ENCODE measurements at regions not wholly inside any gene's neighbourhood (a gene's known extent, or its start where the extent isn't known, plus 50 kb on each side); places are given as distances from the start of the nearest gene placed in this dataset.
"Not testable (repeated sequence)": the region's sequence is repeated elsewhere in the genome, so short reads cannot be mapped to it uniquely, and the experiment has no call there.

DNA sequence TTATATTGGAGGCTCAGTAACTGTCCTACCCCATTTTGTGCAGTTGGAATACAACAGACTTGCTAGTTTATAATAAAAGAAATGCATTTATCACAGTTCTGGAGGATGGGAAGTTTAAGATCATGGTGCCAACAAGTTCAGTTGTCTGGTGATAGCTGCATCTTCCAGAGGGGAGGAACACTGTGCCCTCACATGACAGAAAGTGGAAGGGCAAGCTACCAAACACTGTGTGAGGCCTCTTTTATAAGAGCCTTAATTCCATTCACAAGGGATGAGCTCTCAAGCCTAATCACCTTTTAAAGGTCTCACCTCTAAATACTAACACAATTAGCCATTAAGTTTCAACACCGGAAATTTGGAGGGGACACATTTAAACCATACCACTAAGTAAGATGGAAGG is 1073.9 kb downstream of the PLOD2 start:
- H3K4me3 Mint-ChIP-seq (ENCODE audit: unreplicated experiment): no peak overlapping the region
- H3K27me3 Mint-ChIP-seq (ENCODE audit: unreplicated experiment): no peaks in the 10 kb centered on the region
- H3K36me3 Mint-ChIP-seq (ENCODE audit: unreplicated experiment): no peaks in the 10 kb centered on the region
- no peak for DNase-seq
- TF ChIP-seq, protein P1, sequence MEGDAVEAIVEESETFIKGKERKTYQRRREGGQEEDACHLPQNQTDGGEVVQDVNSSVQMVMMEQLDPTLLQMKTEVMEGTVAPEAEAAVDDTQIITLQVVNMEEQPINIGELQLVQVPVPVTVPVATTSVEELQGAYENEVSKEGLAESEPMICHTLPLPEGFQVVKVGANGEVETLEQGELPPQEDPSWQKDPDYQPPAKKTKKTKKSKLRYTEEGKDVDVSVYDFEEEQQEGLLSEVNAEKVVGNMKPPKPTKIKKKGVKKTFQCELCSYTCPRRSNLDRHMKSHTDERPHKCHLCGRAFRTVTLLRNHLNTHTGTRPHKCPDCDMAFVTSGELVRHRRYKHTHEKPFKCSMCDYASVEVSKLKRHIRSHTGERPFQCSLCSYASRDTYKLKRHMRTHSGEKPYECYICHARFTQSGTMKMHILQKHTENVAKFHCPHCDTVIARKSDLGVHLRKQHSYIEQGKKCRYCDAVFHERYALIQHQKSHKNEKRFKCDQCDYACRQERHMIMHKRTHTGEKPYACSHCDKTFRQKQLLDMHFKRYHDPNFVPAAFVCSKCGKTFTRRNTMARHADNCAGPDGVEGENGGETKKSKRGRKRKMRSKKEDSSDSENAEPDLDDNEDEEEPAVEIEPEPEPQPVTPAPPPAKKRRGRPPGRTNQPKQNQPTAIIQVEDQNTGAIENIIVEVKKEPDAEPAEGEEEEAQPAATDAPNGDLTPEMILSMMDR (IDR thresholded peaks at IDR 0.05; ENCODE audit: partially characterized antibody, unreplicated experiment): no peak
- peaks cover 8% of the 10 kb centered on the region for H3K4me1 Mint-ChIP-seq (ENCODE audit: low read depth, unreplicated experiment)
- peaks cover 2% of the 10 kb centered on the region for H3K9me3 Mint-ChIP-seq (ENCODE audit: unreplicated experiment)
- no peak overlapping the region for H3K27ac Mint-ChIP-seq (ENCODE audit: unreplicated experiment)

DNA sequence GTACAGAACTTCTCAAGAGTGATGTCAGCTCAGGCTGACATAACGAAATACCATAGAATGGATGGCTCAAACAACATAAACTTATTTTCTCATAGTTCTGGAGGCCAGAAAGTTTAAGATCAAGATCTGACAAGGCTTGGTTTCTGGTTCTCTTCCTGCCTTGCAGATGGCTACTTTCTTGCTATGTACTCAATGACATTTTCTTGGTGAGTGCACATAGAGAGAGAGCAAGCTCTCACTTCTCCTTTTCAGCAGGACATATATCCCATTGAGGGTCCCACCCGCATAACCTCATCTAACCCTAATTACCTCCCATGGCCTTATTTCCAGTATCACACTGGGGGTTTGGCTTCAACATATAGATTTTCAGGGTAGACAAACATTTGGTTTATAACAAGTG is 1072.1 kb downstream of the PLOD2 start:
- no peak overlapping the region for H3K27ac Mint-ChIP-seq (ENCODE audit: unreplicated experiment)
- DNase-seq: no peak
- peaks cover 8% of the 10 kb centered on the region for H3K4me1 Mint-ChIP-seq (ENCODE audit: low read depth, unreplicated experiment)
- TF ChIP-seq, protein P1 (IDR thresholded peaks at IDR 0.05; ENCODE audit: partially characterized antibody, unreplicated experiment): no peak
- peaks cover 2% of the 10 kb centered on the region for H3K9me3 Mint-ChIP-seq (ENCODE audit: unreplicated experiment)
- H3K27me3 Mint-ChIP-seq (ENCODE audit: unreplicated experiment): no peaks in the 10 kb centered on the region
- no peak overlapping the region for H3K4me3 Mint-ChIP-seq (ENCODE audit: unreplicated experiment)
- no peaks in the 10 kb centered on the region for H3K36me3 Mint-ChIP-seq (ENCODE audit: unreplicated experiment)

DNA sequence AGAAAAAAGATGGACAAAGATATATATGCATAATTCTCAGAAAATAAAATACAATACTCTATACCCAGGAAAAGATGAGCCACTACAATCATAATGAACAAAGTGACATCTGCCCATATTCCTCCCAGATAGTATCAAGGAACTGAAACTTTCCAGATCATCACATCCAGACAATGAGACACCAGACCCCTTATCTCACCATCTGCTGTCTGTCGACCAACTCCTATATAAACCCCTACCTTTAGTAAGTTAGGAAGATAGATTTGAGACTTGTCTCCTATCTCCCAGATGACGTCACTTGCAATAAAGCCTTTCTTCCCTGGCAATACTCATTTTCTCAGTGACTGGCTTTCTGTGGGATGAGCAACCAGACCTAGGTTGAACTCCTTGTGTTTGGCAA is 1071.6 kb downstream of the PLOD2 start:
- no peak for DNase-seq
- TF ChIP-seq, protein P1 (IDR thresholded peaks at IDR 0.05; ENCODE audit: partially characterized antibody, unreplicated experiment): no peak
- Mint-ChIP-seq H3K4me3 (ENCODE audit: unreplicated experiment) (no peak overlapping the region), H3K4me1 (ENCODE audit: low read depth, unreplicated experiment) (peaks cover 8% of the 10 kb centered on the region), H3K27me3 (ENCODE audit: unreplicated experiment) (no peaks in the 10 kb centered on the region), H3K36me3 (ENCODE audit: unreplicated experiment) (no peaks in the 10 kb centered on the region), H3K27ac (ENCODE audit: unreplicated experiment) (no peak overlapping the region), H3K9me3 (ENCODE audit: unreplicated experiment) (peaks cover 2% of the 10 kb centered on the region)

DNA sequence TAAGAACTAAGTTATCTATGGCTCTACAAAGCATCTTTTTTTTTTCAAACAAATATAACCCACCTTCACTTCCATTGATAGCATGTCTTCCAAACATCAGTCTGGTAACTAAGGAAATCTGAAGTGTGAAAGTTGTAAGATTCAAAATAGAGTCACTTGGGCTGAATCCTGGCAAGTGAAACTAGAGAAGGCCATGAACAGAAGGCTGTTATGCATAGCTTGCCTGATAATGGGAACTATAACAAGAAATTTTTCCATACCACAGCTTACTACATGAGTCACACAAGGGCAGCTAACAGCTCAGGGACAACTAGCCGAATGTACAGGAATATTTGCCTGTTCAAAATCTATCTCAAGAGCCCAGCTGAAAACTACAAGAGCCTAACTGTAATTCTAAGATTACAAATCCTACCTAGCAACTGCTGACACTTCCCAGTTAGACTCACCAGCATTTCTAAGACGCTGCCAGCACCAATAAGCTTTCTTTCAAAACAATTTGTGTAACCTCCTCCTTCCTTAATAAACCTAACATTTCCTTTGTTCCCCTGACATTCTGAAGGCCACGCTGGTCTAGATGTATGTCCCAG is 1066.5 kb downstream of the PLOD2 start:
- Mint-ChIP-seq H3K36me3 (ENCODE audit: unreplicated experiment) (no peaks in the 10 kb centered on the region), H3K4me3 (ENCODE audit: unreplicated experiment) (no peak overlapping the region), H3K4me1 (ENCODE audit: low read depth, unreplicated experiment) (peaks cover 13% of the 10 kb centered on the region), H3K27me3 (ENCODE audit: unreplicated experiment) (no peaks in the 10 kb centered on the region), H3K9me3 (ENCODE audit: unreplicated experiment) (no peaks in the 10 kb centered on the region), H3K27ac (ENCODE audit: unreplicated experiment) (no peak overlapping the region)
- TF ChIP-seq, protein P1 (IDR thresholded peaks at IDR 0.05; ENCODE audit: partially characterized antibody, unreplicated experiment): no peak
- DNase-seq: no peak

DNA sequence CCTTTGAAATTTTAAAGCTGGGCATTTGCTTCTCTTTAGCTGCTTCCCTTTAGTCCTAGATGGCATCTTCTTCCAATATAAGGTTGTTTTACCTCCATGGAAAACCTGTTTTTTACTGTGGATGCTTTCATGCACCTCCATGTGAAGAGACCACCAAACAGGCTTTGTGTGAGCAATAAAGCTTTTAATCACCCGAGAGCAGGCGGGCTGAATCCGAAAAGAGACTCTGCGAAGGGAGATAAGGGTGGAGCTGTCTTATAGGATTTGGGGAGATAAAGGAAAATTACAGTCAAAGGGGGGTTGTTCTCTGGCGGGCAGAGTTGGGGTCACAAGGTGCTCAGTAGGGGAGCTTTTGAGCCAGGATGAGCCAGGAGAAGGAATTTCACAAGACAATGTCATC is 1049.8 kb downstream of the PLOD2 start:
- H3K36me3 Mint-ChIP-seq (ENCODE audit: unreplicated experiment); H3K27ac Mint-ChIP-seq (ENCODE audit: unreplicated experiment); H3K9me3 Mint-ChIP-seq (ENCODE audit: unreplicated experiment); H3K4me3 Mint-ChIP-seq (ENCODE audit: unreplicated experiment); DNase-seq; H3K27me3 Mint-ChIP-seq (ENCODE audit: unreplicated experiment); H3K4me1 Mint-ChIP-seq (ENCODE audit: low read depth, unreplicated experiment): not testable (repeated sequence)

Measured in glutamatergic neuron (in vitro differentiated cells).